HFFc6 (cell line): ENCODE measurements at regions not wholly inside any gene's neighbourhood (a gene's known extent, or its start where the extent isn't known, plus 50 kb on each side); places are given as distances from the start of the nearest gene placed in this dataset.

ENCODE experiments used
- DNase-seq: peaks from one replicate; pipeline ENCODE4 v3.0.0-alpha.2; 2018
- H3K27ac Mint-ChIP-seq: 2 replicates; pipeline ENCODE4 v1.8.0; 2020; ENCODE audit warnings: mild to moderate bottlenecking, mixed read lengths
- H3K27me3 Mint-ChIP-seq: 2 replicates; pipeline ENCODE4 v1.8.0; 2021; ENCODE audit warnings: mild to moderate bottlenecking, moderate library complexity, mixed read lengths; ENCODE audit not compliant: insufficient read depth
- H3K36me3 Mint-ChIP-seq: 2 replicates; pipeline ENCODE4 v1.8.0; 2021; ENCODE audit warnings: low read depth, mixed read lengths
- H3K4me1 Mint-ChIP-seq: 2 replicates; pipeline ENCODE4 v1.8.0; 2020; ENCODE audit warnings: low read depth, mixed read lengths
- H3K4me3 Mint-ChIP-seq: 2 replicates; pipeline ENCODE4 v1.8.0; 2020; ENCODE audit warnings: mild to moderate bottlenecking, moderate library complexity, mixed read lengths
- H3K9me3 Mint-ChIP-seq: 2 replicates; pipeline ENCODE4 v1.8.0; 2020; ENCODE audit warnings: mild to moderate bottlenecking, mixed read lengths
- CTCF ChIP-seq: fragments of 200-600 bp; sonication (generic); IDR thresholded peaks from 2 replicates; pipeline ENCODE4 v1.5.0; 2021; ENCODE audit warnings: antibody characterized with exemption, mild to moderate bottlenecking

DNA sequence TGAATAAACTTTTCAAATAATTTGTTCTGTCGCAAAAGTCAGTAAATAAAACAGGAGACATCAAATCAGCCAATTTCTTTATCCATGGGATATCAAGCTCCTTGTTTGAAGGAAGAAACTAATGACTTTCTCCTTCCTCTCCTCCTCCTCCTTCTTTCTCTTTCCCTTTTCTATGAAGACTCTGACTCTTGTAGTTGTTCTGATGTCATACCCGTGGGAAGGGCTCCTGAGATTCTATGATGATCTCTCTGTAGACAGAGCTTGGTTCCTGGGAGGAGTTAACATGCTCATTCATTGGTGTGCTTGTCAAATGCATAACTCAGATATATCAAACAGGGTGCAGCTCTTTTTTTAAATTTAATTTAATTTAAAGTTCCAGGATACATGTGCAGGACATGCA is 118.7 kb upstream of the KCTD1 start:
- Mint-ChIP-seq H3K36me3 (no peaks in the 10 kb centered on the region), H3K27me3 (peaks cover 11% of the 10 kb centered on the region), H3K27ac (no peak overlapping the region), H3K9me3 (no peaks in the 10 kb centered on the region), H3K4me3 (no peak overlapping the region), H3K4me1 (no peaks in the 10 kb centered on the region)
- no peak for TF ChIP-seq CTCF
- no peak for DNase-seq

DNA sequence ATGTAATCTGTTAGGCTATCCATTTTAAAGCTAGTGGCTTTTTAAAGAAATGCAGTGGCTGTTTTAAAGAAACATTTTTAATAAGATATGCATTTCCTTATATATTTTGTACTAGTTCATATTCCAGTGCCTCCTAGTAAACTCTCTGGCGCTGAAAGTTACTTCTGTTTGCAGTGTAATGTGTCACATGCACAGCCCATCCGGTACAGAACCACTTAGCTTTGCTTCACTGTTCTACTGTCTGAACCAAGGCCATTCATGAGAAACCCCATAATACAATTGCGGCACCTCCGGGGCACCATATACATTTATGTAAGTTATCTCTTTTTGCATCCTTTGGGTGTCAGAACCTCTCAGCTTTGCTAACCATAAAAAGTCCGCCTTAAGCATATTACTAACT is 114.6 kb upstream of the KCTD1 start:
- no peak for TF ChIP-seq CTCF
- no peaks in the 10 kb centered on the region for H3K9me3 Mint-ChIP-seq
- H3K4me3 Mint-ChIP-seq = no peak overlapping the region
- DNase-seq = no peak
- H3K27me3 Mint-ChIP-seq = peaks cover 25% of the 10 kb centered on the region
- no peak overlapping the region for H3K27ac Mint-ChIP-seq
- H3K4me1 Mint-ChIP-seq = peaks cover 6% of the 10 kb centered on the region
- no peaks in the 10 kb centered on the region for H3K36me3 Mint-ChIP-seq

- Mint-ChIP-seq H3K4me1 (peaks cover 25% of the 10 kb centered on the region), H3K4me3 (peak overlapping the region; percentile 98), H3K9me3 (no peaks in the 10 kb centered on the region), H3K27me3 (peaks cover 41% of the 10 kb centered on the region), H3K36me3 (no peaks in the 10 kb centered on the region), H3K27ac (no peak overlapping the region)
- no peak for TF ChIP-seq CTCF
- no peak for DNase-seq
Observed at GRCh38 chr18:26657631-26658581, 109.6 kb upstream of the KCTD1 start.

- Mint-ChIP-seq H3K4me1 (peaks cover 25% of the 10 kb centered on the region), H3K36me3 (no peaks in the 10 kb centered on the region), H3K27me3 (peaks cover 43% of the 10 kb centered on the region), H3K4me3 (peak overlapping the region; percentile 98), H3K9me3 (no peaks in the 10 kb centered on the region), H3K27ac (no peak overlapping the region; the same call in 1 of the 2 replicates)
- peak; percentile 45 for DNase-seq
- peak; percentile 67 for TF ChIP-seq CTCF
Observed at GRCh38 chr18:26656944-26657536, 108.7 kb upstream of the KCTD1 start.

DNA sequence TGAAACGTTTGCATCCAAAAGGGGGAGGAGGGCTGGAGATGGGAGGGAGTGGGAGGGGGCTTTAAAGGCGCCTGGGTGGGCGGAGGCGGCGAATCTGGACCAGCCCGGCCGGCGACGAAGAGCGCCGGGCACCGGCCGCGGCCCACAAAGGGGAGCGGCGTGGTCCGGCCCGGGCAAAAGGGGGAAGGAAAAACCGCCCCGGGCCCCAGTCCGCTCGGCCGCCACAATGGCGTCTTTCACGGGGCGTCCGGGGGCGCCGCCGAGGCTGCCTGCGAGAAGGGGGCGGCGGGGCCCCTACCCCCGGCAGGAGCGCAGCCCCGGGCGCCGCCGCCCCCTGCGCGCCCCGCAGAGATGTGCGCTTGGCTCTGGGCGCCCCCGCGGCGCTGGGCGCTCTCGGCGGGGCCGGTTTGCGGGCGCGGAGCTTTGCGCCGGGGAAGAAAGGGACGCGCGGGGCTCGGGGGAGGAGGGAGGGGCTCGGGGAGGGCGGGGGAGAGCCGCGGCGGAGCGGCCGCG is 108.1 kb upstream of the KCTD1 start:
- DNase-seq = no peak
- TF ChIP-seq CTCF = no peak
- Mint-ChIP-seq H3K9me3 (no peaks in the 10 kb centered on the region), H3K36me3 (no peaks in the 10 kb centered on the region), H3K4me3 (peak overlapping the region; percentile 52), H3K27ac (no peak overlapping the region), H3K4me1 (peaks cover 25% of the 10 kb centered on the region), H3K27me3 (peaks cover 43% of the 10 kb centered on the region)
